ENCODE measurements at regions not wholly inside any gene's neighbourhood (a gene's known extent, or its start where the extent isn't known, plus 50 kb on each side); places are given as distances from the start of the nearest gene placed in this dataset.
"Not testable (repeated sequence)": the region's sequence is repeated elsewhere in the genome, so short reads cannot be mapped to it uniquely, and the experiment has no call there.

GRCh38 chr22:48717883-48718817, 1109.5 kb downstream of the BRD1 start:
- H3F3A ChIP-seq (ENCODE audit: insufficient read depth) = no peaks in the 10 kb centered on the region
- H3K9me3 ChIP-seq (ENCODE audit: insufficient read depth, low read length) = no peaks in the 10 kb centered on the region
- TF ChIP-seq, protein P1, sequence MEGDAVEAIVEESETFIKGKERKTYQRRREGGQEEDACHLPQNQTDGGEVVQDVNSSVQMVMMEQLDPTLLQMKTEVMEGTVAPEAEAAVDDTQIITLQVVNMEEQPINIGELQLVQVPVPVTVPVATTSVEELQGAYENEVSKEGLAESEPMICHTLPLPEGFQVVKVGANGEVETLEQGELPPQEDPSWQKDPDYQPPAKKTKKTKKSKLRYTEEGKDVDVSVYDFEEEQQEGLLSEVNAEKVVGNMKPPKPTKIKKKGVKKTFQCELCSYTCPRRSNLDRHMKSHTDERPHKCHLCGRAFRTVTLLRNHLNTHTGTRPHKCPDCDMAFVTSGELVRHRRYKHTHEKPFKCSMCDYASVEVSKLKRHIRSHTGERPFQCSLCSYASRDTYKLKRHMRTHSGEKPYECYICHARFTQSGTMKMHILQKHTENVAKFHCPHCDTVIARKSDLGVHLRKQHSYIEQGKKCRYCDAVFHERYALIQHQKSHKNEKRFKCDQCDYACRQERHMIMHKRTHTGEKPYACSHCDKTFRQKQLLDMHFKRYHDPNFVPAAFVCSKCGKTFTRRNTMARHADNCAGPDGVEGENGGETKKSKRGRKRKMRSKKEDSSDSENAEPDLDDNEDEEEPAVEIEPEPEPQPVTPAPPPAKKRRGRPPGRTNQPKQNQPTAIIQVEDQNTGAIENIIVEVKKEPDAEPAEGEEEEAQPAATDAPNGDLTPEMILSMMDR (IDR thresholded peaks at IDR 0.05; ENCODE audit: insufficient read depth, low read length, poor library complexity, severe bottlenecking) = no peak
- no peak for TF ChIP-seq EZH2phosphoT487 (conservative IDR thresholded peaks at IDR 0.05; ENCODE audit: low read length)
- no peaks in the 10 kb centered on the region for H3K79me2 ChIP-seq (ENCODE audit: insufficient read depth, low read length)
- H3K9me2 ChIP-seq (replicated peaks; ENCODE audit: insufficient read depth, low read length) = no peaks in the 10 kb centered on the region
- H3K9ac ChIP-seq (ENCODE audit: low read length) = no peak overlapping the region
- no peak overlapping the region for H3K27ac ChIP-seq (ENCODE audit: low read depth, low read length)
- no peak overlapping the region for H2AFZ ChIP-seq (ENCODE audit: low read depth, low read length, severe bottlenecking)
- no peak overlapping the region for H3K4me2 ChIP-seq (ENCODE audit: low read depth, low read length, poor library complexity, severe bottlenecking)
- no peaks in the 10 kb centered on the region for H3K36me3 ChIP-seq (ENCODE audit: low read length)
- H3K4me3 ChIP-seq (ENCODE audit: insufficient read depth, low read length, poor library complexity, severe bottlenecking) = no peak overlapping the region
- no peaks in the 10 kb centered on the region for H3K27me3 ChIP-seq (ENCODE audit: low read length)
- H4K20me1 ChIP-seq (ENCODE audit: low read depth, low read length) = no peaks in the 10 kb centered on the region

DNA sequence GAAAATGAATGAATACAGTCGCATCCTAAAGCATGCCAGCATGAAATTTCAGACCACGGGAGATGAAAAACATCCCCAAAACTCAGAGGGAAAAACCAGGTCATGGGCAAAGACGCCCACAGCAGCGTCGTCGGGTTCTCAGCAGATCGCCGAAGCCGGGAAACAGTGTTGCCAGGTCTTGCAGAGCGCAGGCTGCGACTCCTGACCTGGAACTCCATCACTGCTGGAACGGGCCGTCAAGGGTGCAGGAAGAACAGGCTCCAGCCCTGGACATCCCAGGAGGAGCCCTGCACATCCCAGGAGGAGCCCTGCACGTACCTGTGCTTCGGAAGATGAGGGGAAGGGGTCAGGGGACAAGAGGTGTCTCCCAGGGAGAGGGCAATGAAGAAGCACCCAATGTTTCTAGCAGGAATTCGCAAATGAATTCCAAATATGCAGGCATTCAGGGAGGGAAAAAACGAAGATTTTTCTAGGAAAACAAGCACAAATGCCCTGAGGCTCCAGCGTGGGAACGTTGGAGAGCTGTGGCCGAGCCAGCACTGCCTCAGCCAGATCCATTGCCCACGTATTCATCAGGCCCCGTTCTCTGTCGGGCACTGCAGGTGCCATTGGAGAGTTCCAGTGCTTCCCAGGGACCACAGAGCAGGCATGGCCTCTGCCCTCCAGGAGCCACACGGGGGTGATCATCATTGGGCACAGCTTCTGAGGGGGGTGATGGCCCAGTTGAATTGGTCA, 1110.4 kb downstream of the BRD1 start:
- Histone ChIP-seq H3K4me2 (ENCODE audit: low read depth, low read length, poor library complexity, severe bottlenecking) (no peak overlapping the region), H3K9me3 (ENCODE audit: insufficient read depth, low read length) (no peaks in the 10 kb centered on the region), H3F3A (ENCODE audit: insufficient read depth) (no peaks in the 10 kb centered on the region), H3K4me3 (ENCODE audit: insufficient read depth, low read length, poor library complexity, severe bottlenecking) (no peak overlapping the region), H2AFZ (ENCODE audit: low read depth, low read length, severe bottlenecking) (no peak overlapping the region), H3K36me3 (ENCODE audit: low read length) (no peaks in the 10 kb centered on the region), H3K27me3 (ENCODE audit: low read length) (no peaks in the 10 kb centered on the region), H4K20me1 (ENCODE audit: low read depth, low read length) (no peaks in the 10 kb centered on the region), H3K9me2 (replicated peaks; ENCODE audit: insufficient read depth, low read length) (no peaks in the 10 kb centered on the region), H3K79me2 (ENCODE audit: insufficient read depth, low read length) (no peaks in the 10 kb centered on the region), H3K9ac (ENCODE audit: low read length) (no peak overlapping the region), H3K27ac (ENCODE audit: low read depth, low read length) (no peak overlapping the region)
- TF ChIP-seq EZH2phosphoT487 (conservative IDR thresholded peaks at IDR 0.05; ENCODE audit: low read length) = no peak
- TF ChIP-seq, protein P1 (IDR thresholded peaks at IDR 0.05; ENCODE audit: insufficient read depth, low read length, poor library complexity, severe bottlenecking) = no peak

GRCh38 chr22:48716154-48716553, 1111.5 kb downstream of the BRD1 start:
- not testable (repeated sequence) for H3K36me3 ChIP-seq (ENCODE audit: low read length); H4K20me1 ChIP-seq (ENCODE audit: low read depth, low read length); H3K9me2 ChIP-seq (replicated peaks; ENCODE audit: insufficient read depth, low read length); H3K9ac ChIP-seq (ENCODE audit: low read length); H3K4me3 ChIP-seq (ENCODE audit: insufficient read depth, low read length, poor library complexity, severe bottlenecking); H3K79me2 ChIP-seq (ENCODE audit: insufficient read depth, low read length); H3F3A ChIP-seq (ENCODE audit: insufficient read depth); H3K4me2 ChIP-seq (ENCODE audit: low read depth, low read length, poor library complexity, severe bottlenecking); H3K27ac ChIP-seq (ENCODE audit: low read depth, low read length); H3K9me3 ChIP-seq (ENCODE audit: insufficient read depth, low read length); H2AFZ ChIP-seq (ENCODE audit: low read depth, low read length, severe bottlenecking); H3K27me3 ChIP-seq (ENCODE audit: low read length)

DNA sequence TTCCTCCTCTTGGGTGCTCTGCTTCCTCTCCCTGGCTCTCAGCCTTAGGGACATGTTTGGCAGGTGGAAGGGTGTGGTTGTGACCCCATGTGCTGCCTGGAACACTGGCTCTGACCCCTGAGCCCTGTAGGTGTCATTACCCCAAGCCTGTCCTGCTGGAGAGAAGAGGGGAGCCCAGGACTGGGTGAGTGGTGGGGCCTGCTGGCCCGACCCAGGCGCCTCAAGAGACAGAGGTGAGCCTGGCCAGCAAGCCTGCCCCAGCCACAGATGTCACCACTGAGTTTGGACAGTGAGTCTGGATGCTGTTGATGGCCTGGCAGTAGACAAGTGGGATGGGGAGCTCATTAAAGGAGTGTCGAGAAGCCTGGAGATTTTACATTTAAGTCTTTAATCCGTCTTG, 1112.2 kb downstream of the BRD1 start:
- H4K20me1 ChIP-seq (ENCODE audit: low read depth, low read length) = no peaks in the 10 kb centered on the region
- no peaks in the 10 kb centered on the region for H3K79me2 ChIP-seq (ENCODE audit: insufficient read depth, low read length)
- H3K4me3 ChIP-seq (ENCODE audit: insufficient read depth, low read length, poor library complexity, severe bottlenecking) = no peak overlapping the region
- H3K36me3 ChIP-seq (ENCODE audit: low read length) = no peaks in the 10 kb centered on the region
- H3K4me2 ChIP-seq (ENCODE audit: low read depth, low read length, poor library complexity, severe bottlenecking) = no peak overlapping the region
- H3K27me3 ChIP-seq (ENCODE audit: low read length) = no peaks in the 10 kb centered on the region
- no peaks in the 10 kb centered on the region for H3F3A ChIP-seq (ENCODE audit: insufficient read depth)
- no peak overlapping the region for H3K9ac ChIP-seq (ENCODE audit: low read length)
- H3K27ac ChIP-seq (ENCODE audit: low read depth, low read length) = no peak overlapping the region
- H2AFZ ChIP-seq (ENCODE audit: low read depth, low read length, severe bottlenecking) = no peak overlapping the region
- H3K9me3 ChIP-seq (ENCODE audit: insufficient read depth, low read length) = no peaks in the 10 kb centered on the region
- no peaks in the 10 kb centered on the region for H3K9me2 ChIP-seq (replicated peaks; ENCODE audit: insufficient read depth, low read length)
- no peak for TF ChIP-seq EZH2phosphoT487 (conservative IDR thresholded peaks at IDR 0.05; ENCODE audit: low read length)
- TF ChIP-seq, protein P1 (IDR thresholded peaks at IDR 0.05; ENCODE audit: insufficient read depth, low read length, poor library complexity, severe bottlenecking) = no peak
